ENCODE measurements at regions not wholly inside any gene's neighbourhood (a gene's known extent, or its start where the extent isn't known, plus 50 kb on each side); places are given as distances from the start of the nearest gene placed in this dataset.

GRCh38 chr1:21346365-21347071, 56.3 kb upstream of the ECE1 start (continued):
- TF ChIP-seq ZNF407 (IDR thresholded peaks at IDR 0.05; ENCODE audit: low read depth) (peak; percentile 45; the same call in 1 of the 2 replicates), ZNF282 (CRISPR knock-in tag; IDR thresholded peaks at IDR 0.05) (no peak), ZHX1 (conservative IDR thresholded peaks at IDR 0.05; ENCODE audit: low read length) (no peak), ZNF143 (CRISPR knock-in tag; IDR thresholded peaks at IDR 0.05) (no peak), MYBL2 (IDR thresholded peaks at IDR 0.05; ENCODE audit: low read depth) (0 out of 2 replicates have a peak, but pooled peaks have one; percentile 12), MYBL2 (CRISPR knock-in tag; IDR thresholded peaks at IDR 0.05; ENCODE audit: borderline replicate concordance) (no peak), FOXP4 (CRISPR knock-in tag; IDR thresholded peaks at IDR 0.05; ENCODE audit: borderline replicate concordance) (peak; percentile 61; the same call in 1 of the 2 replicates), TRIM25 (IDR thresholded peaks at IDR 0.05; ENCODE audit: borderline replicate concordance) (peak; percentile 83; the same call in 1 of the 2 replicates), TCFL5 (CRISPR knock-in tag; conservative IDR thresholded peaks at IDR 0.05) (no peak), TCF15 (CRISPR knock-in tag; IDR thresholded peaks at IDR 0.05) (no peak)

Measured in K562 (cell line).